H1 (cell line): ENCODE measurements at regions not wholly inside any gene's neighbourhood (a gene's known extent, or its start where the extent isn't known, plus 50 kb on each side); places are given as distances from the start of the nearest gene placed in this dataset.

Experiments used
- FOSL1 ChIP-seq: IDR thresholded peaks from 2 replicates; pipeline ENCODE4 v1.6.1; 2011; ENCODE audit warnings: mild to moderate bottlenecking, low read depth, low read length, moderate library complexity; ENCODE audit not compliant: insufficient read depth
- POLR2A ChIP-seq, 2 experiments: IDR thresholded peaks; 1 replicate in 1 of 2; 2 replicates in 1 of 2; pipeline ENCODE4 v1.6.1; 2011; ENCODE audit warnings: low read depth in 2 of 2, low read length in 2 of 2, mild to moderate bottlenecking in 2 of 2; ENCODE audit errors: control extremely low read depth in 1 of 2
- RFX5 ChIP-seq: IDR thresholded peaks from 2 replicates; pipeline ENCODE4 v1.6.1; 2011; ENCODE audit warnings: low read depth, low read length, improper control_type of control experiment, borderline replicate concordance
- TAF1 ChIP-seq: IDR thresholded peaks from 2 replicates; pipeline ENCODE4 v1.6.1; 2011; ENCODE audit warnings: mild to moderate bottlenecking, low read depth, low read length
- YY1 ChIP-seq: IDR thresholded peaks from 2 replicates; pipeline ENCODE4 v1.6.1; 2011; ENCODE audit warnings: low read depth, mild to moderate bottlenecking, low read length
- TF ChIP-seq, protein P1 (sequence below), 3 experiments: IDR thresholded peaks; 1 replicate in 2 of 3; 2 replicates in 1 of 3; pipeline versions ENCODE4 v1.5.1 to v1.6.1; 2011; ENCODE audit warnings: low read length in 3 of 3, mild to moderate bottlenecking in 3 of 3, inconsistent platforms in 2 of 3, low read depth in 1 of 3, moderate library complexity in 1 of 3; ENCODE audit not compliant: insufficient read depth in 1 of 3; ENCODE audit errors: control extremely low read depth in 1 of 3

GRCh38 chr2:12502759-12503158, 214.0 kb upstream of the TRIB2 start:
- no peak for TF ChIP-seq TAF1
- TF ChIP-seq, protein P1, sequence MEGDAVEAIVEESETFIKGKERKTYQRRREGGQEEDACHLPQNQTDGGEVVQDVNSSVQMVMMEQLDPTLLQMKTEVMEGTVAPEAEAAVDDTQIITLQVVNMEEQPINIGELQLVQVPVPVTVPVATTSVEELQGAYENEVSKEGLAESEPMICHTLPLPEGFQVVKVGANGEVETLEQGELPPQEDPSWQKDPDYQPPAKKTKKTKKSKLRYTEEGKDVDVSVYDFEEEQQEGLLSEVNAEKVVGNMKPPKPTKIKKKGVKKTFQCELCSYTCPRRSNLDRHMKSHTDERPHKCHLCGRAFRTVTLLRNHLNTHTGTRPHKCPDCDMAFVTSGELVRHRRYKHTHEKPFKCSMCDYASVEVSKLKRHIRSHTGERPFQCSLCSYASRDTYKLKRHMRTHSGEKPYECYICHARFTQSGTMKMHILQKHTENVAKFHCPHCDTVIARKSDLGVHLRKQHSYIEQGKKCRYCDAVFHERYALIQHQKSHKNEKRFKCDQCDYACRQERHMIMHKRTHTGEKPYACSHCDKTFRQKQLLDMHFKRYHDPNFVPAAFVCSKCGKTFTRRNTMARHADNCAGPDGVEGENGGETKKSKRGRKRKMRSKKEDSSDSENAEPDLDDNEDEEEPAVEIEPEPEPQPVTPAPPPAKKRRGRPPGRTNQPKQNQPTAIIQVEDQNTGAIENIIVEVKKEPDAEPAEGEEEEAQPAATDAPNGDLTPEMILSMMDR (IDR thresholded peaks at IDR 0.05; ENCODE audit: control extremely low read depth in 1 of 3, insufficient read depth in 1 of 3, low read depth in 1 of 3, low read length in 3 of 3): no peak
- no peak for TF ChIP-seq FOSL1
- no peak for TF ChIP-seq POLR2A (IDR thresholded peaks at IDR 0.05; ENCODE audit: control extremely low read depth in 1 of 2, low read depth in 2 of 2, low read length in 2 of 2)
- no peak for TF ChIP-seq RFX5
- TF ChIP-seq YY1: no peak
